ENCODE measurements at regions not wholly inside any gene's neighbourhood (a gene's known extent, or its start where the extent isn't known, plus 50 kb on each side); places are given as distances from the start of the nearest gene placed in this dataset.
A peak's percentile ranks its signal among the peaks of the same experiment; 100 is the strongest.

- ChIA-PET CTCF (interaction anchor here (0.7 kb wide), 1 partner anchor 9 kb away, joined by 6 read pairs; no protein-coding TSS in a partner anchor), POLR2A (no interaction called here)
- intact Hi-C loops (cut with micrococcal nuclease) = no loop called here
- Mint-ChIP-seq H3K4me3 (ENCODE audit: unreplicated experiment) (no peak overlapping the region), H3K36me3 (ENCODE audit: insufficient read depth, unreplicated experiment) (no peaks in the 10 kb centered on the region), H3K27me3 (ENCODE audit: insufficient read depth, unreplicated experiment) (no peaks in the 10 kb centered on the region), H3K9me3 (ENCODE audit: unreplicated experiment) (no peaks in the 10 kb centered on the region), H3K27ac (ENCODE audit: low read depth, unreplicated experiment) (no peak overlapping the region), H3K4me1 (ENCODE audit: insufficient read depth, unreplicated experiment) (peaks cover 8% of the 10 kb centered on the region)
- TF ChIP-seq, protein P1, sequence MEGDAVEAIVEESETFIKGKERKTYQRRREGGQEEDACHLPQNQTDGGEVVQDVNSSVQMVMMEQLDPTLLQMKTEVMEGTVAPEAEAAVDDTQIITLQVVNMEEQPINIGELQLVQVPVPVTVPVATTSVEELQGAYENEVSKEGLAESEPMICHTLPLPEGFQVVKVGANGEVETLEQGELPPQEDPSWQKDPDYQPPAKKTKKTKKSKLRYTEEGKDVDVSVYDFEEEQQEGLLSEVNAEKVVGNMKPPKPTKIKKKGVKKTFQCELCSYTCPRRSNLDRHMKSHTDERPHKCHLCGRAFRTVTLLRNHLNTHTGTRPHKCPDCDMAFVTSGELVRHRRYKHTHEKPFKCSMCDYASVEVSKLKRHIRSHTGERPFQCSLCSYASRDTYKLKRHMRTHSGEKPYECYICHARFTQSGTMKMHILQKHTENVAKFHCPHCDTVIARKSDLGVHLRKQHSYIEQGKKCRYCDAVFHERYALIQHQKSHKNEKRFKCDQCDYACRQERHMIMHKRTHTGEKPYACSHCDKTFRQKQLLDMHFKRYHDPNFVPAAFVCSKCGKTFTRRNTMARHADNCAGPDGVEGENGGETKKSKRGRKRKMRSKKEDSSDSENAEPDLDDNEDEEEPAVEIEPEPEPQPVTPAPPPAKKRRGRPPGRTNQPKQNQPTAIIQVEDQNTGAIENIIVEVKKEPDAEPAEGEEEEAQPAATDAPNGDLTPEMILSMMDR (IDR thresholded peaks at IDR 0.05; ENCODE audit: unreplicated experiment) = no peak
- BruUV-seq (replicated peaks) = no TSS peak
- DNase-seq (ENCODE audit: unreplicated experiment) = no peak
Measured at GRCh38 chr2:195505701-195506100, 151.3 kb upstream of the SLC39A10 start.

DNA sequence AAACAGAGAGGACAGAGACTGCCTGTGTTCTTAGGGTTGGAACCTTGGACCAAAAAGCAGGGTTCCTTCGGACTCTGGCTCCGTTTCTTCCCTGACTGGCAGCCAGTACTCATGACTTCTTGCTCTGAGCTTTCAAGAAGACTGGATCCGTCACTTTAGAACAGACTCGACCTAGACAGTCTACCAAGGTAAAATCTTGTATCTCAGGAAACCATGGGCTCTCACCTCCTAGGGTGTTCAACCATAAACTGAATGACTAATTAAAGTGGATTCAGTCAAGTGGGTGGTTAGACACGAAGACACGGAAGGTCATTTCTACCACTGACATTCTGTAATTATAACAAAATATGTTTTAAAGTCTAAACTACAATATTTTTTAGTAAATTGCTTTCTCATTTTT, 153.8 kb upstream of the SLC39A10 start:
- Mint-ChIP-seq H3K27me3 (ENCODE audit: insufficient read depth, unreplicated experiment) (no peaks in the 10 kb centered on the region), H3K4me1 (ENCODE audit: insufficient read depth, unreplicated experiment) (peaks cover 8% of the 10 kb centered on the region), H3K9me3 (ENCODE audit: unreplicated experiment) (no peaks in the 10 kb centered on the region), H3K36me3 (ENCODE audit: insufficient read depth, unreplicated experiment) (no peaks in the 10 kb centered on the region), H3K4me3 (ENCODE audit: unreplicated experiment) (no peak overlapping the region), H3K27ac (ENCODE audit: low read depth, unreplicated experiment) (no peak overlapping the region)
- CTCF ChIA-PET = interaction anchor here (0.6 to 0.7 kb wide), 3 partner anchors 137 to 1823 kb away, joined by 3 to 4 read pairs (median 4); no protein-coding TSS in a partner anchor
- POLR2A ChIA-PET = interaction anchor here (1.5 kb wide), 1 partner anchor 30 kb away, joined by 8 read pairs; no protein-coding TSS in a partner anchor
- TF ChIP-seq, protein P1 (IDR thresholded peaks at IDR 0.05; ENCODE audit: unreplicated experiment) = no peak
- no TSS peak for BruUV-seq (replicated peaks)
- intact Hi-C loops (cut with micrococcal nuclease) = no loop called here
- no peak for DNase-seq (ENCODE audit: unreplicated experiment)

DNA sequence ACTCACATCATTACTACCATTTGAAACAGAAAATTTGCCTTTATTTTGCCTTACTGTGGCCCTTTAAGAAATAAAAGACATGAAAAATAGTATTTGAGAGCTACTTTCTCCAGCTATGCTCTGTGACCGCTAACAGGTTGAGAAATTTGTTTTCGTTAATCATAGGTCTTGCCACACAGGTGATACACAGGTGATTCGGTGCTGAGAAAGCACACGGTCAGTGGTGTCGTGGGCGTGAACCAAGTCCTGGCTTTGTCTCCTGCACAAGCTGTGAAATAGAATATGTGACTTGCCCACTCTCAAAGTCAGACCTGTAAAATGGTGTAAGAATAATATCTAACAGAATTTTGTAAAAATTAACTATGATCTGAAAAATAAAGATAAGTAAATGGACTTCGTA, 155.3 kb upstream of the SLC39A10 start:
- peak; percentile 69 for DNase-seq (ENCODE audit: unreplicated experiment)
- CTCF ChIA-PET = interaction anchor here (0.6 to 1.7 kb wide), 4 partner anchors 8 to 432 kb away, joined by 3 to 8 read pairs (median 3); no protein-coding TSS in a partner anchor

DNA sequence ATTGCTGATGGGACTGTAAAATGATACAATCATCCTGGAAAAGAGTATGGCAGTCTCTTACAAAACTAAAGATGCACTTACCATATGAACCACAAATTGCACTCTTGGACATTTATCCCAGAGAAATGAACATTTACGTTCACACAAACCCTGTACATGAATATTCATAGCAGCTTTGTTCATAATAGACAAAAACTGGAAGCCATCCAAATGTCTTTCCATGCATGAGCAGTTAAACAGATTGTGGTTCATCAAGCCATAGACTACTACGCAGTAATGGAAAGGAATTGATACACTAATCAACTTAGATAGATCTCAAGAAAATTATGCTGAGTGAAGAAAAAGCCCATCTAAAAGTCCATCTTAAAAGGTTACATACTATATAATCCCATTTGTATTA, 156.1 kb upstream of the SLC39A10 start:
- intact Hi-C loops (cut with micrococcal nuclease) = no loop called here
- H3K4me1 Mint-ChIP-seq (ENCODE audit: insufficient read depth, unreplicated experiment) = peaks cover 8% of the 10 kb centered on the region
- H3K27me3 Mint-ChIP-seq (ENCODE audit: insufficient read depth, unreplicated experiment) = no peaks in the 10 kb centered on the region
- no peaks in the 10 kb centered on the region for H3K36me3 Mint-ChIP-seq (ENCODE audit: insufficient read depth, unreplicated experiment)
- H3K4me3 Mint-ChIP-seq (ENCODE audit: unreplicated experiment) = no peak overlapping the region
- ChIA-PET CTCF (interaction anchor here (0.5 to 1.7 kb wide), 3 partner anchors 32 to 504 kb away, joined by 3 to 8 read pairs (median 5); no protein-coding TSS in a partner anchor), POLR2A (interaction anchor here (0.6 to 2.2 kb wide), 3 partner anchors 35 to 159 kb away, joined by 4 to 24 read pairs (median 6); partner anchors contain the start of gene SLC39A10)
- DNase-seq (ENCODE audit: unreplicated experiment) = no peak
- TF ChIP-seq, protein P1 (IDR thresholded peaks at IDR 0.05; ENCODE audit: unreplicated experiment) = no peak
- BruUV-seq (replicated peaks) = no TSS peak
- no peaks in the 10 kb centered on the region for H3K9me3 Mint-ChIP-seq (ENCODE audit: unreplicated experiment)
- no peak overlapping the region for H3K27ac Mint-ChIP-seq (ENCODE audit: low read depth, unreplicated experiment)

More for the DNA sequence above, 155.3 kb upstream of the SLC39A10 start:
- POLR2A ChIA-PET = interaction anchor here (0.7 to 2.2 kb wide), 12 partner anchors 9 to 405 kb away, joined by 3 to 24 read pairs (median 4); partner anchors contain the start of gene SLC39A10
- Mint-ChIP-seq H3K4me1 (ENCODE audit: insufficient read depth, unreplicated experiment) (peaks cover 8% of the 10 kb centered on the region), H3K36me3 (ENCODE audit: insufficient read depth, unreplicated experiment) (no peaks in the 10 kb centered on the region), H3K27me3 (ENCODE audit: insufficient read depth, unreplicated experiment) (no peaks in the 10 kb centered on the region), H3K27ac (ENCODE audit: low read depth, unreplicated experiment) (no peak overlapping the region), H3K4me3 (ENCODE audit: unreplicated experiment) (no peak overlapping the region), H3K9me3 (ENCODE audit: unreplicated experiment) (no peaks in the 10 kb centered on the region)
- intact Hi-C loops (cut with micrococcal nuclease) = no loop called here
- BruUV-seq (replicated peaks) = no TSS peak
- TF ChIP-seq, protein P1 (IDR thresholded peaks at IDR 0.05; ENCODE audit: unreplicated experiment) = no peak
